ENCODE measurements at regions not wholly inside any gene's neighbourhood (a gene's known extent, or its start where the extent isn't known, plus 50 kb on each side); places are given as distances from the start of the nearest gene placed in this dataset.

GRCh38 chr16:73713251-73713650 is 583.4 kb upstream of the PSMD7 start:
- ChIA-PET POLR2A (no interaction called here), CTCF (interaction anchor here (1.1 to 1.4 kb wide), 2 partner anchors 15 to 165 kb away, joined by 3 to 4 read pairs; no protein-coding TSS in a partner anchor)
- TF ChIP-seq CTCF (IDR thresholded peaks at IDR 0.05; ENCODE audit: insufficient read depth, low read length, missing control alignments): no peak
- no peak for DNase-seq (ENCODE audit: low read depth, low spot score)
- no peak overlapping the region for H3K4me3 ChIP-seq (ENCODE audit: low read depth, low read length)

DNA sequence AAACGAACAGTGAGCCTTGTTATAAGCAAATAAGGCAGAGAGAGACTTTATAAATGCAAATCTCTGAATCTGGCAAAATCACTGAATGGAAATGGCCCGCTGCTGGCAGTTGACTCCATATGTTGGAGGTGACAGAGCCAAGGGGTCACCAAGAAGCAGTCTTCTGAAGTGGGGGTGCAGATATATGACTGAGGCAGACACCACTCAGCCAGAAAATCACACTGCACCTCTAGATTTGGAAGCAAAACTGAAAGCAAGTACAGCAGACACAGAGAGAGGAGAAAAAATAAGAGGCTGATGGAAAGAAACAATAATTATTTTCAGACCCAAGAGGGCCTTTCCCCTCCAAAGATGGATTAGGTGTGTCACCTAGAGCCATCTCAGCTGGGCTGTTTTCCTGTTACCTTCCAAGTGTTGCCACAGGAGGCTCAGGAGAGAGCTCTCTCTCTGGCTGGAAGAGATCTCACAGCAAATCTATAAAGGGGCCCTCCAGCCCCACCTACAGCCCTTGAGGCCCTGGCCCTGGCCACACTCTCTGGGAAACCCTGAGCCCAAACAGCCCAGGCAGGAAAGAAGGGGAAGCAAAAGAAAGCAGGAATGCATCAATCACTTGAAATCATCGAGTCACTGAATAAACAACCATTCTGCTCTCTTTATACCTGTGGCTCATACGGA is 585.1 kb upstream of the PSMD7 start:
- POLR2A ChIA-PET: no interaction called here
- TF ChIP-seq CTCF (IDR thresholded peaks at IDR 0.05; ENCODE audit: insufficient read depth, low read length, missing control alignments): no peak
- CTCF ChIA-PET: no interaction called here
- no peak overlapping the region for H3K4me3 ChIP-seq (ENCODE audit: low read depth, low read length)
- no peak for DNase-seq (ENCODE audit: low read depth, low spot score)

DNA sequence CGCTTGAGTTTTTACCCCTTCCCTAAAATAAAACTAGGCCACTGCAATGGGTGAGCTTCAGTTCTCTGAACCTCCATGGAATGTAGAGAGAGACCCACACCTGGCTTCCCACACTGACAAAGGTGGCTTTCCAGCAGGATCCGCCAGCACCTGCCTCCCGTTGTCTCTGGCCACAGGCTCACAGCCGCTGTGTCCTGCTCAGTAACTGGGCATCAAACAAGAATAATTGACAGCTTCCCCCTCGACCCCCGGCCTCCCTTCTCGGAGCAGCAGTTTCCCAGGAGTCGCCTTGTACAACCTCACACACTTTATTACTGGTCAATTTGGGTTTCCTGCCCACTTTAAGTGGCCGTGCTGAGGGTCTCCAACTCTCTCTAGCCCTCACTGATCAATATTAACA is 586.1 kb upstream of the PSMD7 start:
- no peak for DNase-seq (ENCODE audit: low read depth, low spot score)
- CTCF ChIA-PET: interaction anchor here (1.2 kb wide), 1 partner anchor 9 kb away, joined by 3 read pairs; no protein-coding TSS in a partner anchor
- no peak for TF ChIP-seq CTCF (IDR thresholded peaks at IDR 0.05; ENCODE audit: insufficient read depth, low read length, missing control alignments)
- H3K4me3 ChIP-seq (ENCODE audit: low read depth, low read length): no peak overlapping the region
- POLR2A ChIA-PET: no interaction called here

- ChIA-PET CTCF (interaction anchor here (0.7 kb wide), 1 partner anchor 490 kb away, joined by 3 read pairs; no protein-coding TSS in a partner anchor), POLR2A (no interaction called here)
- no peak overlapping the region for H3K4me3 ChIP-seq (ENCODE audit: low read depth, low read length)
- no peak for DNase-seq (ENCODE audit: low read depth, low spot score)
- TF ChIP-seq CTCF (IDR thresholded peaks at IDR 0.05; ENCODE audit: insufficient read depth, low read length, missing control alignments): no peak
Measured at GRCh38 chr16:73707863-73708262, 588.8 kb upstream of the PSMD7 start.

- no peak overlapping the region for H3K4me3 ChIP-seq (ENCODE audit: low read depth, low read length)
- no peak for DNase-seq (ENCODE audit: low read depth, low spot score)
- ChIA-PET CTCF (no interaction called here), POLR2A (no interaction called here)
- no peak for TF ChIP-seq CTCF (IDR thresholded peaks at IDR 0.05; ENCODE audit: insufficient read depth, low read length, missing control alignments)
Measured at GRCh38 chr16:73703891-73704290, 592.7 kb upstream of the PSMD7 start.

- ChIA-PET CTCF (no interaction called here), POLR2A (no interaction called here)
- TF ChIP-seq CTCF (IDR thresholded peaks at IDR 0.05; ENCODE audit: insufficient read depth, low read length, missing control alignments): no peak
- DNase-seq (ENCODE audit: low read depth, low spot score): no peak
- H3K4me3 ChIP-seq (ENCODE audit: low read depth, low read length): no peak overlapping the region
Measured at GRCh38 chr16:73697336-73697735, 599.3 kb upstream of the PSMD7 start.

Data from AG04449 (cell line).